ENCODE measurements at regions not wholly inside any gene's neighbourhood (a gene's known extent, or its start where the extent isn't known, plus 50 kb on each side); places are given as distances from the start of the nearest gene placed in this dataset.

DNA sequence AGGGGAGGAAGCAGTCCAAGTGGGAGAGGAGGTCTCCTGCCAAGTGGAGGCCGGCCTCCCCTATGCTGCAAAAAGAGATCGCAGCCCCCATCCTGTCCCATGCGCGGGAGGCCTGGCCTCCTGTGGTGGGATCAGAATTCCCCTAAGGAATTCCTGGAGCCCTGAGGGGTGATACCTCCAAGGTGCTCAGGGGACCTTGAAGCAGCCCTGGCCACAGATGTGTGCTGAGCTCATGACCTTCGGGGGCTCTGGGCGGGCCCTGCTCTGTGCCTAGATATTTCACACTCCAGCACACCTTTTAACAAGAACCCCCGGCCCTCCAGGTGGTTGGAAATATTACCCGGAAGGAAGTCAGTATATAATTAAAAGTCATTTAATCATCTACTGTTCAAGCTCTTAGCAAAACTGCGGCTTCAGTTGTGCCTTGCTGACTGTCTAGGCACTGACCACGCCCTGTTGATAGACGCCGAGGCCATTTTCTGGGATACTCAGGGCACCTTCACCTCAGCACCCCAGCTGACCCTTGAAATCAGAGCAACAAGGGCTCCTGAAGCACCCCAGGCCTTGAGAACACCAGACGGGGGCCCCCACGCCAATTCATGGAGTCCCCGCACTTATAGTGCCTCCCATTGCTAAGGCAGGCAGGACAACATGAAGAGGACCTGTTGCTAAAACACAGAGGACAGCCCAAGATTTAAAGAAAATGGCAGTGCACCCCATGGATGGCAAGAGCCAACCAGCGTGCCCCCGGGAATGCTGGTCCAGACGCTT lies 119.1 kb downstream of the NDUFA10 start:
- DNase-seq (ENCODE audit: low spot score): peak; percentile 28

GRCh38 chr2:239905306-239905705 lies 119.8 kb downstream of the NDUFA10 start:
- no peak for DNase-seq (ENCODE audit: low spot score)

DNA sequence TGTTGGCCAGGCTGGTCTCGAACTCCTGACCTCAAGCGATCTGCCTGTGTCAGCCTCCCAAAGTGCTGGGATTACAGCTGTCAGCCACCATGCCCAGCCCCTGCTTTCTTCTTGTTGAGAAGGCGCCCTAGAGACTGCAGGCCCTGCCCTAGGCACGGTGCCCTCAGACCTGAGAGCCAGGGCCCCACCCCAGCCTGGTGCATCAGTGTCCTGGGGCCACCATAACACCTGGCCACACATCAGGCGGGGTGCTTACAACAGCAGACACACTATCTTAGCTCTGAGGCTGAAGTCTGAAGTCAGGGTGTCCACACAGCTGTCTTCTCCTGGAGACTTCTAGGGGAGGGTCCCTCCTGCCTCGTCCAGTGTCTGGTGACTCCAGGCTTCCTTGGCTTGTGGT lies 120.6 kb downstream of the NDUFA10 start:
- DNase-seq (ENCODE audit: low spot score): no peak

GRCh38 chr2:239903803-239904202 lies 121.3 kb downstream of the NDUFA10 start:
- no peak for DNase-seq (ENCODE audit: low spot score)

DNA sequence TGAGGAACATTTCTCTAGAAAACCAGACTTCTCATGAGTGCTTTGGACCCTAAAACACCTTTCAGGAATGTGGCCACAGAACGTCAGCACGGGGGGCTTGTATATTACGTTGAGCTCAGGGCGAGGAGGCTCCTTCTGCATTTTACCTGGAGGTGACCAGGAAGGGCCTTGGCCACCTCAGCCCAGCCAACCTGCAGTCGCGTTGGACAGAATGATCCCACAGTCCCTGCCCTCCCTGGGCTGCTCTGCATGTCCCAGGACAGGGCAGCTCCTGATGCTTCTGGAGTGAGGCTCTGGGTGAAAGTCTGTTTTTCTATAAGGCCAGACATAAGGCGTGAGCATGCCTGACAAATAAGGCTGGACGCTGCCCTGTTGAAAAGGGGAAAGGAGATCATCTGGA lies 121.9 kb downstream of the NDUFA10 start:
- DNase-seq (ENCODE audit: low spot score): no peak

DNA sequence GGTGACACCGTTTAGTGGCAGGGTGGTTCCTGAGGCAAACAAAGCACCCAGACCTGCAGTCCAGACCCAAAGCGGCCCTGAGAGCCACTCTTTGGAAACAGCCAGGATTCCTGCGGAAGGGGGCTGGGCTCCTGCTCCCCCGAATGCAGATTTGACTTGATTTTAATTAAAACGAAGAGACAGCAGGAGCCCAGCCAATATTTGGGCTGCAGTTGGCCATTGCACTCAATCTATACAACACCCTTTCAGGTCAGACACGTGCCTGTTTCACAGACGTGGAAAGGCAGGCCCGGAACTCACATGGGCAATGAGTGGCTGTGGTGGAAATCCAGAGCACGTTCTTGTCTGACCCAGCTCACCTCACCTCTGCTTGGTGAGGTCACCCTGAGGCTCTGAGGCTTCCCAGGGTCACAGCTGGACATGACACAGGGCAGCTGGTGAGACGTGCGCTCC lies 122.4 kb downstream of the NDUFA10 start:
- peak; percentile 20 for DNase-seq (ENCODE audit: low spot score)

DNA sequence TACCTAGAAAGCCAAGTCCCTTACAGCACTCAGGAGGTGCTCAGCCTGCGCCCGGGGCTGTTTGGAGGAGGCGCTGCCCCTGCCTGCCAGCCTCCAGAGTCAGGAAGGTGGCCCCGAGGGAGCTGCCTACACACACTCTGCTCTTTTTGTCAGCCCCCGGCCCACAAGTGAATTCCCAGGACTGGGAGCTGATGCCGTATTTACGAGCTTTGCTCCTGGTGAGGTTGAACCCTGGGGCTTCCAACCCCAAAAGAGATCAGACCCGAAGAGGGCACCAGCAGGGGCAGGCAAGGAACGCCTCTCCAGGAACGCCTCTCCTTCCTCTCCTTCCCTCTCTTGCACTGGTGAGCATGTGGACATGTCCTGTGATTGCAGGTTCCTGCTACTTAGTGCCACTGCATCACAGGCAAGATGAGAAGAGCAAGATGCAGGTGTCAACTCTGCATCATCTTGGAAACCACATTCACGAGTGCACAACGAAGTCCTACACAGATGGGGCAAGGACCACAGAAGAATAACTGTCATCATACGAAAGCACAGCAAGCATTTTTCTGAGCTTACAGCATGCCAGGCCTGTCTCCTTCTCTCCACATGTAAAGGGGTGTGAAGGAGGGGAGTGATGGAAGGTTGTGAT lies 126.7 kb downstream of the NDUFA10 start:
- DNase-seq (ENCODE audit: low spot score): peak; percentile 32

GRCh38 chr2:239897596-239898235 lies 127.4 kb downstream of the NDUFA10 start:
- DNase-seq (ENCODE audit: low spot score): peak; percentile 36

DNA sequence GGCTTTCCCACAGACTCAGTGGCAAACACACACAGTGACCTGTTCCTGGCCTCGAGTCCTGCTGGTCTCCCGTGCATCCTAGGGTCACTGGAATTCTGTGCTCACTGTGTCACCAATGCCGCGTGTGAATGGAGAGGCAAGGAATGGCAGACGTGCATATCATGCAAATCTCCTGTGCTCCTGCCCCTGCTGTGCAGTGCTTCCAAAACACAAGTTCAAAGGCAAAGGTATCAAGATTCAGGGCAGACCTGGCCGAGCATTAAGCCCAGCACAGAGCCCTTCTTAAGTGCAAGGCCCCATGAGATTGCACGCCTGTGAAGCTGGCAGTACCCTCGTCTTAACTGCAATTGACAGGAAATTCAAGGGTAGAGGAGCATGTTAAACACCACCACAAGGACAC lies 129.1 kb downstream of the NDUFA10 start:
- peak; percentile 25 for DNase-seq (ENCODE audit: low spot score)

GRCh38 chr2:239895669-239896068 lies 129.5 kb downstream of the NDUFA10 start:
- DNase-seq (ENCODE audit: low spot score): no peak

- peak; percentile 9 for DNase-seq (ENCODE audit: low spot score)
Measured at GRCh38 chr2:239895116-239895515, 130.0 kb downstream of the NDUFA10 start.

GRCh38 chr2:239894276-239894675 lies 130.9 kb downstream of the NDUFA10 start:
- DNase-seq (ENCODE audit: low spot score): peak; percentile 33

GRCh38 chr2:239893236-239893515 lies 132.0 kb downstream of the NDUFA10 start:
- DNase-seq (ENCODE audit: low spot score): no peak

GRCh38 chr2:239892441-239893235 lies 132.5 kb downstream of the NDUFA10 start:
- DNase-seq (ENCODE audit: low spot score): peak; percentile 26

- DNase-seq (ENCODE audit: low spot score): no peak
Measured at GRCh38 chr2:239891698-239892097, 133.4 kb downstream of the NDUFA10 start.

DNA sequence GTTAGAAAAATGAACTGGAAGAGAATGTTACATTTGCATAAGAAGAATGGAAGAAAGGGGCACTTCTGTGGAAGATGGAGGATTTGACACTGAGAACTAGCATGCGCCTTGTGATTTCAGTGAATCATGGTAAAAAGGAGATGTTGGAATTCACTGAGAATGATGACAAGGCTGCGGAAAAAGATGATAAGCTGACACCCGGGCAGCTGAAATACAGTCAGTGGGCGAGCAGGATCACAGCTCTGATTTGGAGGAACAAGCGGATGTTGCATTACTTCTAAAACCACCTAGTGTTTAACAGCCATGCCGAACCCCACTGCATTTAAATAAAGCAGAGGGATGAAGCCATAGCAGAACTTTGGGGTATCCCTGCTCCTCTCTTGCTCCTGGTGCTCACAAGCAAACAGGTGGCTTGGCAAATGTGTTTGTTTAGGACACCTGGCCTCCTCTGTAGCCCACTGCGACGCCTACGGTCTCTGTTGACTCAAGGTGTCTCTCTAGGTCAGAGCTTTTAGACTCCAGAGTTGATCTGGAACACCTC lies 134.9 kb downstream of the NDUFA10 start:
- no peak for DNase-seq (ENCODE audit: low spot score)

- DNase-seq (ENCODE audit: low spot score): no peak
Measured at GRCh38 chr2:239889641-239890121, 135.5 kb downstream of the NDUFA10 start.

DNA sequence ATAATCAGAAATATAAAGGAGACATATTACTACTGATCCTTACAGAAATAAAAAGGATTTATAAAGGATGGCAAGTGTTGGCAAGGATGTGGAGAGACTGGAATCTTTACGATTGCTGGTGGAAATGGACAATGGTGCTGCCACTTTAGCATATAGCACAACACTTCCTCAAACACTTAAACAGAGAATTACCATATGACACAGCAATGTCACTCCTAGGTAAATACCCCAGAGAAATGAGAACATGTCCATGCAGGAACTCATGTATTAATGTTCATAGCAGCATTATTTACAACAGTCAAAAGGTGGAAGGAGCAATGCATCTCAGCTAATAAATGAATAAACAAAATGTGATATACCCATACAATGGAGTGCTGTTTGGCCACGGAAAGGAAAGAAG lies 137.5 kb downstream of the NDUFA10 start:
- no peak for DNase-seq (ENCODE audit: low spot score)

DNA sequence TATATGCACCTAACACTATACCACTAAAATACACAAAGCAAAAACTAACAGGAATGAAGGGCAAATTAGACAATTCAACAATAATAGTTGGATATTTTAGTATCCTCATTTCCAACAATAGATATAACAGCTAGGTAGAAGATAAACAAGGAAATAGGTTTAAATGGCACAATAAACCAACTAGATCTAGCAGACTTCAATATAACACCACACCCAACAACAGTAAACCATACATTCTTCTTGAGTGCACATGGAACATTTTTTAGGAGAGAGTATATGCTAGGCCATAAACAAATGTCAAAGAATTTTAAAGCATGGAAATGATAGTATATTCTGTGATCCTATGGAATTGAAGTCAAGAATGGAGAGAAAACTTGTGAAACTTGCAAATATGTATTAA lies 138.4 kb downstream of the NDUFA10 start:
- DNase-seq (ENCODE audit: low spot score): no peak

GRCh38 chr2:239884875-239885274 lies 140.3 kb downstream of the NDUFA10 start:
- DNase-seq (ENCODE audit: low spot score): no peak

DNA sequence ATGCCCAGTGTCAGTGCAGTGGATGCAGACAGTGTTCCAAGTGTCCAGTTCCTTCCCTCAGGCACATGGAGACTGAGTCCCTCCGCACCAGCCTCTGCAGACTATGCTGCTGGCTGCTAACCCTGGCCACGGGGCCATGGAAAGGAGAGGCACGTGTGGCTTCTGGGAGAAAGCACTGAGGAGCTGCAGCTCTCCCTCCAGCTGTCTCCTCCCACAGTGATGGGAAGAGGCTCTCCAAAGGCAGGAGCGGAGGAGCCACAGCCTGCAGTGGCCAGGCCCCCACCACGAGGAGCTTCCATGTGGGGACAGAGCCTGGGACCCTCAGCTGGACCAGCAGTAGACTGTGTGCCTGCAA lies 141.1 kb downstream of the NDUFA10 start:
- DNase-seq (ENCODE audit: low spot score): peak; percentile 37

All from ureter (tissue), 1 donor.